Suprapubic skin (tissue), 4 donors: ENCODE measurements at regions not wholly inside any gene's neighbourhood (a gene's known extent, or its start where the extent isn't known, plus 50 kb on each side); places are given as distances from the start of the nearest gene placed in this dataset.

ENCODE experiments used
- DNase-seq, 2 donors: peaks; one replicate each; pipeline ENCODE4 v3.0.0-alpha.2; 2019; ENCODE audit warnings: low spot score in 2 of 2
- H3K27ac ChIP-seq: fragments of 200-600 bp; sonication (generic); one replicate; pipeline ENCODE4 v1.5.1; 2019
- H3K27me3 ChIP-seq: fragments of 200-600 bp; sonication (generic); one replicate; pipeline ENCODE4 v1.5.1; 2019
- H3K36me3 ChIP-seq: fragments of 200-600 bp; sonication (generic); one replicate; pipeline ENCODE4 v1.5.1; 2019
- H3K4me1 ChIP-seq: fragments of 200-600 bp; sonication (generic); one replicate; pipeline ENCODE4 v1.5.1; 2019
- H3K4me3 ChIP-seq: fragments of 200-600 bp; sonication (generic); one replicate; pipeline ENCODE4 v1.5.1; 2019; ENCODE audit warnings: mild to moderate bottlenecking
- H3K9me3 ChIP-seq: fragments of 200-600 bp; sonication (generic); one replicate; pipeline ENCODE4 v1.5.1; 2019
- EP300 ChIP-seq: sonication (generic); formaldehyde crosslinking; IDR thresholded peaks from one replicate; pipeline ENCODE4 v1.6.1; 2017; ENCODE audit warnings: antibody characterized with exemption
- POLR2A ChIP-seq, 2 donors: fragments of 450-650 bp; IDR thresholded peaks; one replicate each; pipeline ENCODE4 v1.6.1; 2017; ENCODE audit warnings: antibody characterized with exemption in 2 of 2, mild to moderate bottlenecking in 2 of 2, moderate library complexity in 2 of 2
- POLR2AphosphoS5 ChIP-seq, 3 donors: sonication (generic); formaldehyde crosslinking; IDR thresholded peaks; one replicate each; pipeline ENCODE4 v1.6.1; 2017; ENCODE audit warnings: antibody characterized with exemption in 3 of 3
- WGBS: methylation state at CpG from one replicate; pipeline ENCODE4 v1.1.5; 2018; 5-methylcytosine and 5-hydroxymethylcytosine counted together
- TF ChIP-seq, protein P1 (sequence below), 2 donors: fragments of 200-600 bp in 1 of 2; fragments of 450-650 bp in 1 of 2; sonication (generic) in 1 of 2; IDR thresholded peaks; one replicate each; pipeline ENCODE4 v1.5.1; 2016 to 2019; ENCODE audit warnings: antibody characterized with exemption in 2 of 2, mild to moderate bottlenecking in 1 of 2, moderate library complexity in 1 of 2

- H3K36me3 ChIP-seq = no peaks in the 10 kb centered on the region
- no peak for TF ChIP-seq EP300
- no peak for TF ChIP-seq POLR2AphosphoS5 (IDR thresholded peaks at IDR 0.05)
- TF ChIP-seq, protein P1, sequence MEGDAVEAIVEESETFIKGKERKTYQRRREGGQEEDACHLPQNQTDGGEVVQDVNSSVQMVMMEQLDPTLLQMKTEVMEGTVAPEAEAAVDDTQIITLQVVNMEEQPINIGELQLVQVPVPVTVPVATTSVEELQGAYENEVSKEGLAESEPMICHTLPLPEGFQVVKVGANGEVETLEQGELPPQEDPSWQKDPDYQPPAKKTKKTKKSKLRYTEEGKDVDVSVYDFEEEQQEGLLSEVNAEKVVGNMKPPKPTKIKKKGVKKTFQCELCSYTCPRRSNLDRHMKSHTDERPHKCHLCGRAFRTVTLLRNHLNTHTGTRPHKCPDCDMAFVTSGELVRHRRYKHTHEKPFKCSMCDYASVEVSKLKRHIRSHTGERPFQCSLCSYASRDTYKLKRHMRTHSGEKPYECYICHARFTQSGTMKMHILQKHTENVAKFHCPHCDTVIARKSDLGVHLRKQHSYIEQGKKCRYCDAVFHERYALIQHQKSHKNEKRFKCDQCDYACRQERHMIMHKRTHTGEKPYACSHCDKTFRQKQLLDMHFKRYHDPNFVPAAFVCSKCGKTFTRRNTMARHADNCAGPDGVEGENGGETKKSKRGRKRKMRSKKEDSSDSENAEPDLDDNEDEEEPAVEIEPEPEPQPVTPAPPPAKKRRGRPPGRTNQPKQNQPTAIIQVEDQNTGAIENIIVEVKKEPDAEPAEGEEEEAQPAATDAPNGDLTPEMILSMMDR (IDR thresholded peaks at IDR 0.05) = no peak
- TF ChIP-seq POLR2A (IDR thresholded peaks at IDR 0.05) = no peak
- H3K4me3 ChIP-seq = no peak overlapping the region
- no peaks in the 10 kb centered on the region for H3K4me1 ChIP-seq
- H3K9me3 ChIP-seq = no peaks in the 10 kb centered on the region
- H3K27ac ChIP-seq = no peak overlapping the region
- H3K27me3 ChIP-seq = no peaks in the 10 kb centered on the region
- no peak for DNase-seq
These were observed 918.3 kb upstream of the MAP3K7 start for GRCh38 chr6:91505199-91505598.

- Histone ChIP-seq H3K27ac (no peak overlapping the region), H3K9me3 (no peaks in the 10 kb centered on the region), H3K27me3 (no peaks in the 10 kb centered on the region), H3K4me1 (no peaks in the 10 kb centered on the region), H3K36me3 (no peaks in the 10 kb centered on the region), H3K4me3 (no peak overlapping the region)
- no peak for DNase-seq
- TF ChIP-seq EP300 (no peak), POLR2AphosphoS5 (IDR thresholded peaks at IDR 0.05) (no peak), POLR2A (IDR thresholded peaks at IDR 0.05) (no peak)
- TF ChIP-seq, protein P1 (IDR thresholded peaks at IDR 0.05) = no peak
- 61% methylated on average over 4 of the region's 4 CpGs for WGBS
These were observed 915.1 kb upstream of the MAP3K7 start for GRCh38 chr6:91501930-91502329.

GRCh38 chr6:91500689-91501303, 913.9 kb upstream of the MAP3K7 start:
- H3K4me3 ChIP-seq = no peak overlapping the region
- TF ChIP-seq EP300 (no peak), POLR2A (IDR thresholded peaks at IDR 0.05) (no peak), POLR2AphosphoS5 (IDR thresholded peaks at IDR 0.05) (no peak)
- TF ChIP-seq, protein P1 (IDR thresholded peaks at IDR 0.05) = no peak
- no peaks in the 10 kb centered on the region for H3K36me3 ChIP-seq
- WGBS = 90% methylated on average over 1 of the region's 1 CpG
- H3K9me3 ChIP-seq = no peaks in the 10 kb centered on the region
- H3K4me1 ChIP-seq = no peaks in the 10 kb centered on the region
- DNase-seq = no peak
- no peaks in the 10 kb centered on the region for H3K27me3 ChIP-seq
- H3K27ac ChIP-seq = no peak overlapping the region

DNA sequence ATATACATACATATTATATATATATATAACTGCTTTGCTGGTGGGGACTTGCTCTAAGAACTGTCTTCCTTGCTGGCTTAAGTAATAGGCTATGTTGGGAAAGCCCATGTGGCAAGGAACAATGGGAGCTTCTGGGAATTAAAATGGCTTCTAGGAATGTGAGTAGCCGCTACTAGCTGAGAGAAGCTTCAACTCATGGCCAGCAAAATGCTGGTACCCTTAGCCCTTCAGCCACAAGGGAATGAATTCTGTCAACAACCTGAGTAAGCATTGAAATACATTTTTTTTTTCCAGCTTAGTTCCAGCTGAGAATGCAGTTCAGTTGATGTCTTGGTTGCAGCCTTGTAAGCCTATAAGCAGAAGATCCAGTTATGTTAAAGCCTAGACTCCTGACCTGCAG, 911.7 kb upstream of the MAP3K7 start:
- Histone ChIP-seq H3K9me3 (no peaks in the 10 kb centered on the region), H3K36me3 (no peaks in the 10 kb centered on the region), H3K4me1 (no peaks in the 10 kb centered on the region), H3K27me3 (no peaks in the 10 kb centered on the region), H3K27ac (no peak overlapping the region), H3K4me3 (no peak overlapping the region)
- TF ChIP-seq POLR2A (IDR thresholded peaks at IDR 0.05) (no peak), POLR2AphosphoS5 (IDR thresholded peaks at IDR 0.05) (no peak), EP300 (no peak)
- TF ChIP-seq, protein P1 (IDR thresholded peaks at IDR 0.05) = no peak
- no peak for DNase-seq
- WGBS = 81% methylated on average over 1 of the region's 1 CpG

DNA sequence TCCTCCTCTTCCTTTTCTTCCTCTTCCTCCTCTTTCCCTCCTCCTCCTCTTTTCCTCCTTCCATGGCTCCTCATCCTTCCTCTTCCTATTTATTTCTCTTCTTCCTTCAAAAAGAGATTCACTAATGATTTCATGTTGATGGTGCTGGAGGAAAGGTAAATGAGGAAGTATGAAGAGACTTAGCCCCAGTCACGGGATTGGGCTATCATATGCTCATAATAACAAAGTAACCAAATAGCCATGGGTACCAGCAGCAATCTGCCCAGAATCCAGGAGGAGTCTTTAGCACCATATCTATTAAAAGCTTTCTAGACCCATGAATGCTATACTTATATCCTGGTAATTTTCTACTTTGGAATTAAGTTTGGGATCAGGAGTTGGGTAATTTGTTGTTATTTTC, 910.9 kb upstream of the MAP3K7 start:
- WGBS = 78% methylated on average over 1 of the region's 1 CpG
- no peak overlapping the region for H3K27ac ChIP-seq
- H3K4me3 ChIP-seq = no peak overlapping the region
- no peak for DNase-seq
- no peaks in the 10 kb centered on the region for H3K4me1 ChIP-seq
- no peaks in the 10 kb centered on the region for H3K36me3 ChIP-seq
- TF ChIP-seq POLR2AphosphoS5 (IDR thresholded peaks at IDR 0.05) (no peak), EP300 (no peak), POLR2A (IDR thresholded peaks at IDR 0.05) (no peak)
- TF ChIP-seq, protein P1 (IDR thresholded peaks at IDR 0.05) = no peak
- H3K9me3 ChIP-seq = no peaks in the 10 kb centered on the region
- no peaks in the 10 kb centered on the region for H3K27me3 ChIP-seq
